HepG2 (cell line): ENCODE measurements at regions not wholly inside any gene's neighbourhood (a gene's known extent, or its start where the extent isn't known, plus 50 kb on each side); places are given as distances from the start of the nearest gene placed in this dataset.

Experiments used
- ATAC-seq: fragments of 200-7000 bp; cut with Tn5 transposase; 3 replicates; pipeline ENCODE4 v1.9.1; 2020; ENCODE audit warnings: mild to moderate bottlenecking, moderate library complexity
- BruUV-seq: library from RNA; stranded (reverse); fragments of 400-500 nt; replicated peaks from 2 replicates; lab custom pipeline; 2021; lab: Mats Ljungman, UMichigan
- CTCF ChIA-PET: fragments of 300-600 bp; formaldehyde crosslinking; extraction: SDS; loops from one replicate; lab custom pipeline; 2021; ENCODE audit warnings: low total read pairs, inconsistent platforms, low intra/inter-chr PET ratio; lab: Yijun Ruan, JAX
- POLR2A ChIA-PET: fragments of 350-600 bp; sonication (Branson Sonifier 250); formaldehyde crosslinking; loops from one replicate; lab custom pipeline; 2020; ENCODE audit warnings: antibody characterized with exemption, inconsistent platforms; lab: Yijun Ruan, JAX
- DNase-seq: peaks from one replicate; pipeline ENCODE4 v3.0.0-alpha.2; 2015; ENCODE audit warnings: low spot score
- FAIRE-seq: peaks from 3 replicates; lab custom pipeline; 2011; peaks lifted over from hg19 to GRCh38; lab: Jason Lieb, UNC
- H2AFZ ChIP-seq: one replicate; pipeline ENCODE4 v1.6.1; 2011; ENCODE audit warnings: low read length, inconsistent platforms
- H3K27ac ChIP-seq: fragments of 300-600 bp; 3 replicates; pipeline ENCODE4 v1.8.0; 2011; ENCODE audit warnings: mixed run types, mild to moderate bottlenecking, mixed read lengths, low read length, inconsistent platforms; ENCODE audit not compliant: insufficient read depth; ENCODE audit errors: extremely low read length
- H3K27me3 ChIP-seq, 2 experiments: fragments of 200-600 bp in 1 of 2; 2 replicates in 1 of 2; 3 replicates in 1 of 2; pipeline versions ENCODE4 v1.6.0 to v1.8.0; 2011; ENCODE audit warnings: low read length in 2 of 2, mild to moderate bottlenecking in 2 of 2, moderate library complexity in 2 of 2, inconsistent platforms in 1 of 2; ENCODE audit not compliant: insufficient read depth in 2 of 2, control insufficient read depth in 1 of 2
- H3K36me3 ChIP-seq, 2 experiments: fragments of 200-600 bp in 1 of 2; replicated peaks in 1 of 2; 2 replicates in 1 of 2; 3 replicates in 1 of 2; pipeline versions ENCODE4 v1.5.1 to v1.8.0; 2011; ENCODE audit warnings: low read length in 2 of 2, inconsistent platforms in 1 of 2; ENCODE audit not compliant: insufficient read depth in 2 of 2, control insufficient read depth in 1 of 2
- H3K4me1 ChIP-seq: 2 replicates; pipeline ENCODE4 v1.5.1; 2012; ENCODE audit warnings: low read length, inconsistent platforms; ENCODE audit not compliant: insufficient read depth
- H3K4me2 ChIP-seq: 2 replicates; pipeline ENCODE4 v1.6.0; 2011; ENCODE audit warnings: low read depth, low read length, inconsistent platforms
- H3K4me3 ChIP-seq, 3 experiments: fragments of 200-600 bp in 1 of 3; sonication (generic), shearing (Covaris generic) in 1 of 3; replicated peaks in 1 of 3; 2 replicates each; pipeline ENCODE4 v1.5.1; 2011 to 2016; ENCODE audit warnings: low read length in 3 of 3, inconsistent platforms in 2 of 3, low read depth in 2 of 3, mild to moderate bottlenecking in 2 of 3, control low read depth in 1 of 3, mixed read lengths in 1 of 3; ENCODE audit not compliant: insufficient read depth in 1 of 3
- H3K79me2 ChIP-seq: one replicate; pipeline ENCODE4 v1.6.1; 2011; ENCODE audit warnings: low read length, inconsistent platforms; ENCODE audit not compliant: insufficient read depth
- H3K9ac ChIP-seq: 2 replicates; pipeline ENCODE4 v1.6.0; 2011; ENCODE audit warnings: mild to moderate bottlenecking, low read depth, low read length, inconsistent platforms; ENCODE audit not compliant: insufficient read depth
- H3K9me3 ChIP-seq: 2 replicates; pipeline ENCODE4 v1.5.1; 2012; ENCODE audit warnings: mild to moderate bottlenecking, low read length
- H4K20me1 ChIP-seq: 2 replicates; pipeline ENCODE4 v1.6.0; 2011; ENCODE audit warnings: inconsistent platforms, mild to moderate bottlenecking, low read length, moderate library complexity; ENCODE audit not compliant: insufficient read depth
- GTF3A ChIP-seq: sonication (generic); formaldehyde crosslinking; conservative IDR thresholded peaks from 2 replicates; pipeline ENCODE4 v1.4.0; 2020; ENCODE audit warnings: mild to moderate bottlenecking, missing genetic modification reagents
- MAF1 ChIP-seq: sonication (generic); formaldehyde crosslinking; IDR thresholded peaks from 2 replicates; pipeline ENCODE4 v1.5.0; 2020; ENCODE audit warnings: missing genetic modification reagents, borderline replicate concordance
- MEIS2 ChIP-seq: sonication (generic); formaldehyde crosslinking; IDR thresholded peaks from 2 replicates; pipeline ENCODE4 v1.9.0; 2021; ENCODE audit warnings: mild to moderate bottlenecking, missing genetic modification reagents
- NR1H2 ChIP-seq: sonication (generic); formaldehyde crosslinking; IDR thresholded peaks from 2 replicates; pipeline ENCODE4 v1.8.1; 2022; ENCODE audit warnings: low read depth, missing genetic modification reagents, borderline replicate concordance
- NR2C2 ChIP-seq: sonication (generic); formaldehyde crosslinking; IDR thresholded peaks from 2 replicates; pipeline ENCODE4 v1.4.0; 2020; ENCODE audit warnings: missing genetic modification reagents, mild to moderate bottlenecking, moderate library complexity, borderline replicate concordance
- RFX1 ChIP-seq: fragments of 450-650 bp; IDR thresholded peaks from 2 replicates; pipeline ENCODE4 v1.6.1; 2017
- TOPORS ChIP-seq: sonication (generic); formaldehyde crosslinking; IDR thresholded peaks from 2 replicates; pipeline ENCODE4 v1.8.0; 2023; ENCODE audit warnings: mild to moderate bottlenecking, missing genetic modification reagents
- ZNF329 ChIP-seq: sonication (generic); formaldehyde crosslinking; IDR thresholded peaks from 2 replicates; pipeline ENCODE4 v1.9.0; 2021; ENCODE audit warnings: low read depth, mild to moderate bottlenecking, missing genetic modification reagents
- ZNF720 ChIP-seq: sonication (generic); formaldehyde crosslinking; IDR thresholded peaks from 2 replicates; pipeline ENCODE4 v1.4.0; 2020; ENCODE audit warnings: missing genetic modification reagents
- WGBS: methylation state at CpG from one replicate; pipeline ENCODE4 v1.1.6; 2017; ENCODE audit warnings: low lambda C conversion rate; 5-methylcytosine and 5-hydroxymethylcytosine counted together
- in situ Hi-C: cut with HindIII; loops from 2 replicates; pipeline ENCODE4 v1.10.0; 2017; ENCODE audit warnings: low pct_unique_long_range_greater_than_20kb; ENCODE audit not compliant: extremely low pct_ligation_motif_present
- intact Hi-C: fragments of 100-400 bp; cut with micrococcal nuclease; formaldehyde crosslinking; loops from one replicate; pipeline ENCODE4 v1.10.0; 2022; ENCODE audit not compliant: unreplicated experiment
- TF ChIP-seq, protein P1 (sequence below): sonication (generic); formaldehyde crosslinking; IDR thresholded peaks from 2 replicates; pipeline ENCODE4 v1.5.1; 2020; ENCODE audit warnings: missing genetic modification reagents, mild to moderate bottlenecking, borderline replicate concordance
- TF ChIP-seq, protein P2 (sequence below): sonication (generic); formaldehyde crosslinking; IDR thresholded peaks from 2 replicates; pipeline ENCODE4 v1.8.1; 2022; ENCODE audit warnings: mild to moderate bottlenecking, missing genetic modification reagents

DNA sequence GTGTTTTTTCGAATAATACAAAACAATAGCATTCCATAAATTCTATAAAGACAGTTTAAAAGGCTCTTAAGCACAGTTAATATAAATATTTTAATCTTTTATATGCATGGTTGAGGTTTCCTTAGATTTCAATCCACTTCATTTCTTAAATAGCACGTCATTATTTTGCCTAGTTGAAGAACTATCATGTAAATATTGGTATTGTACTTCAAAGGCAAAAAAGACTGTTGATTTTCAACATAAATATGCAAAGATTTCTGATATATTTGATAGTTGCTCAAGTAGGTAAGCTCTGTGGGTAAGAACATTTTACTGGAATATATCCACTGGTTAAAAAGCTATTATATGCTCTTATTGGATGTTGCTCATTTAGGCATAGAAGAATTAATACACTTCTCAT lies 458.6 kb downstream of the NR2F1-AS1 start:
- no peaks in the 10 kb centered on the region for H3K79me2 ChIP-seq
- intact Hi-C loops, result no loop called here
- in situ Hi-C loops, result no loop called here
- BruUV-seq, result no TSS peak
- H3K36me3 ChIP-seq, result no peaks in the 10 kb centered on the region
- FAIRE-seq (no peak), ATAC-seq (no peak), DNase-seq (no peak)
- POLR2A ChIA-PET, result no interaction called here
- no peak overlapping the region for H3K27ac ChIP-seq
- peaks cover 8% of the 10 kb centered on the region; the same call in 1 of the 2 replicates for H3K4me1 ChIP-seq
- no peak overlapping the region for H3K9ac ChIP-seq
- WGBS, result 0% methylated on average over 2 of the region's 2 CpGs
- peaks cover 0 to 6% of the 10 kb centered on the region in 2 experiments; a peak in 1 of 5 replicates for H3K27me3 ChIP-seq
- TF ChIP-seq, protein P1, sequence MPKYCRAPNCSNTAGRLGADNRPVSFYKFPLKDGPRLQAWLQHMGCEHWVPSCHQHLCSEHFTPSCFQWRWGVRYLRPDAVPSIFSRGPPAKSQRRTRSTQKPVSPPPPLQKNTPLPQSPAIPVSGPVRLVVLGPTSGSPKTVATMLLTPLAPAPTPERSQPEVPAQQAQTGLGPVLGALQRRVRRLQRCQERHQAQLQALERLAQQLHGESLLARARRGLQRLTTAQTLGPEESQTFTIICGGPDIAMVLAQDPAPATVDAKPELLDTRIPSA, result no peak
- no peak for TF ChIP-seq ZNF720 (CRISPR knock-in tag)
- no peak for TF ChIP-seq GTF3A (CRISPR knock-in tag)
- no peak for TF ChIP-seq NR1H2 (CRISPR knock-in tag)
- no peak for TF ChIP-seq NR2C2 (CRISPR knock-in tag)
- TF ChIP-seq MEIS2, result no peak
- no peak for TF ChIP-seq ZNF329
- no peak for TF ChIP-seq TOPORS (CRISPR knock-in tag)
- TF ChIP-seq RFX1, result no peak
- TF ChIP-seq, protein P2, sequence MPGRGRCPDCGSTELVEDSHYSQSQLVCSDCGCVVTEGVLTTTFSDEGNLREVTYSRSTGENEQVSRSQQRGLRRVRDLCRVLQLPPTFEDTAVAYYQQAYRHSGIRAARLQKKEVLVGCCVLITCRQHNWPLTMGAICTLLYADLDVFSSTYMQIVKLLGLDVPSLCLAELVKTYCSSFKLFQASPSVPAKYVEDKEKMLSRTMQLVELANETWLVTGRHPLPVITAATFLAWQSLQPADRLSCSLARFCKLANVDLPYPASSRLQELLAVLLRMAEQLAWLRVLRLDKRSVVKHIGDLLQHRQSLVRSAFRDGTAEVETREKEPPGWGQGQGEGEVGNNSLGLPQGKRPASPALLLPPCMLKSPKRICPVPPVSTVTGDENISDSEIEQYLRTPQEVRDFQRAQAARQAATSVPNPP (CRISPR knock-in tag), result no peak
- TF ChIP-seq MAF1 (CRISPR knock-in tag), result no peak
- H4K20me1 ChIP-seq, result no peaks in the 10 kb centered on the region
- CTCF ChIA-PET, result no interaction called here
- no peaks in the 10 kb centered on the region for H3K9me3 ChIP-seq
- no peak overlapping the region for H3K4me3 ChIP-seq
- no peak overlapping the region for H2AFZ ChIP-seq
- H3K4me2 ChIP-seq, result no peak overlapping the region
